Right lobe of liver (tissue), 6 donors: ENCODE measurements at regions not wholly inside any gene's neighbourhood (a gene's known extent, or its start where the extent isn't known, plus 50 kb on each side); places are given as distances from the start of the nearest gene placed in this dataset.

Experiments
- ATAC-seq, 4 donors: fragments of 200-7000 bp; cut with Tn5 transposase; one replicate each; pipeline ENCODE4 v1.9.1; 2020; ENCODE audit warnings: mild to moderate bottlenecking in 4 of 4, moderate library complexity in 4 of 4
- DNase-seq, 3 donors: peaks; one replicate each; pipeline ENCODE4 v3.0.0-alpha.2; 2020
- H3K27ac ChIP-seq, 3 donors: fragments of 200-600 bp; one replicate each; pipeline ENCODE4 v1.8.0; 2022
- H3K27me3 ChIP-seq, 2 donors: fragments of 200-600 bp; one replicate each; pipeline ENCODE4 v1.8.0; 2022
- H3K36me3 ChIP-seq, 4 donors: fragments of 200-600 bp; sonication (generic) in 1 of 4; one replicate each; pipeline versions ENCODE4 v1.5.1 to v1.8.0; 2017 to 2022; ENCODE audit warnings: control low read depth in 1 of 4
- H3K4me1 ChIP-seq, 4 donors: fragments of 200-600 bp; sonication (generic) in 1 of 4; one replicate each; pipeline versions ENCODE4 v1.5.1 to v1.8.0; 2017 to 2022; ENCODE audit warnings: control low read depth in 1 of 4
- H3K4me3 ChIP-seq, 3 donors: fragments of 200-600 bp; one replicate each; pipeline ENCODE4 v1.8.0; 2022
- H3K9me3 ChIP-seq, 4 donors: fragments of 200-600 bp; sonication (generic) in 1 of 4; one replicate each; pipeline versions ENCODE4 v1.5.1 to v1.8.0; 2017 to 2022; ENCODE audit warnings: control low read depth in 1 of 4
- POLR2A ChIP-seq: fragments of 450-650 bp; IDR thresholded peaks from one replicate; pipeline ENCODE4 v1.6.1; 2017; ENCODE audit warnings: antibody characterized with exemption, mild to moderate bottlenecking
- WGBS: methylation state at CpG from one replicate; pipeline ENCODE4 v1.1.6; 2018; ENCODE audit warnings: low coverage, low lambda C conversion rate; ENCODE audit not compliant: insufficient coverage; ENCODE audit errors: missing lambda C conversion rate; 5-methylcytosine and 5-hydroxymethylcytosine counted together
- intact Hi-C, 2 donors: fragments of 100-400 bp; cut with DNase I; formaldehyde crosslinking; loops; one replicate each; pipeline versions ENCODE4 v1.11.2 to v1.14.1; 2022
- small RNA-seq, 2 experiments: library from RNA; depleted of rRNA; stranded (forward); fragments of <200 nt; gene quantifications; one replicate each; pipeline ENCODE3, GENCODE V24; 2016
- TF ChIP-seq, protein P1 (sequence below), 4 donors: fragments of 200-600 bp in 3 of 4; fragments of 450-650 bp in 1 of 4; IDR thresholded peaks; one replicate each; pipeline versions ENCODE4 v1.5.1 to v1.8.0; 2016 to 2022; ENCODE audit warnings: antibody characterized with exemption in 4 of 4, mild to moderate bottlenecking in 2 of 4
- donor health status: DM: no; HTN: yes; CAD: no.
- donor health status: DM: no; HTN: no; CAD: no.
- donor health status: DM: no; HTN: no; CAD: no.
- donor health status: DM: no; HTN: yes; CAD: no.
- donor health status: DM: no; HTN: yes; CAD: no.

DNA sequence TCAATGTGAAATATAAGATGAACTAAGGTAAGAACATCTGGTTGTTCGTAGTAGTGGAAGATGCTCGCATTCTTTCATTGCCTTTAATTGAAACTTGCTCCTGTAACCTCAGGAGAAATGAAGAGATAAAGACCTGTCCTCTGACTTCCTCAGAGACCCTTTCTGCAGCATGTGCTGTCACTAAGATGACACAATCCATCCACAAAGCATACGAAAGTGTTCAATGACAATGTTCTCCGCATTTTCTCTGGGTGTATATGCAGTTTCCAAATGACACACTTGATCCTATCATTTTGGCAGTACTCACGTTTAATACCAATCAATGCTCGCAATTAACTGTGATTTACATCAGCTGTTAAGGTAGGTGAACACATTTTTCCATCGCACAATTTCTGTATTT lies 65.8 kb downstream of the PRL start:
- 62% methylated on average over 7 of the region's 7 CpGs for WGBS
- H3K9me3 ChIP-seq, result no peaks in the 10 kb centered on the region
- TF ChIP-seq POLR2A, result no peak
- TF ChIP-seq, protein P1, sequence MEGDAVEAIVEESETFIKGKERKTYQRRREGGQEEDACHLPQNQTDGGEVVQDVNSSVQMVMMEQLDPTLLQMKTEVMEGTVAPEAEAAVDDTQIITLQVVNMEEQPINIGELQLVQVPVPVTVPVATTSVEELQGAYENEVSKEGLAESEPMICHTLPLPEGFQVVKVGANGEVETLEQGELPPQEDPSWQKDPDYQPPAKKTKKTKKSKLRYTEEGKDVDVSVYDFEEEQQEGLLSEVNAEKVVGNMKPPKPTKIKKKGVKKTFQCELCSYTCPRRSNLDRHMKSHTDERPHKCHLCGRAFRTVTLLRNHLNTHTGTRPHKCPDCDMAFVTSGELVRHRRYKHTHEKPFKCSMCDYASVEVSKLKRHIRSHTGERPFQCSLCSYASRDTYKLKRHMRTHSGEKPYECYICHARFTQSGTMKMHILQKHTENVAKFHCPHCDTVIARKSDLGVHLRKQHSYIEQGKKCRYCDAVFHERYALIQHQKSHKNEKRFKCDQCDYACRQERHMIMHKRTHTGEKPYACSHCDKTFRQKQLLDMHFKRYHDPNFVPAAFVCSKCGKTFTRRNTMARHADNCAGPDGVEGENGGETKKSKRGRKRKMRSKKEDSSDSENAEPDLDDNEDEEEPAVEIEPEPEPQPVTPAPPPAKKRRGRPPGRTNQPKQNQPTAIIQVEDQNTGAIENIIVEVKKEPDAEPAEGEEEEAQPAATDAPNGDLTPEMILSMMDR (IDR thresholded peaks at IDR 0.05), result no peak
- H3K4me1 ChIP-seq, result no peaks in the 10 kb centered on the region
- H3K27ac ChIP-seq, result no peak overlapping the region
- ATAC-seq (no peak), DNase-seq (no peak)
- no peaks in the 10 kb centered on the region for H3K27me3 ChIP-seq
- H3K4me3 ChIP-seq, result no peak overlapping the region
- H3K36me3 ChIP-seq, result no peaks in the 10 kb centered on the region
- intact Hi-C loops, result no loop called here

DNA sequence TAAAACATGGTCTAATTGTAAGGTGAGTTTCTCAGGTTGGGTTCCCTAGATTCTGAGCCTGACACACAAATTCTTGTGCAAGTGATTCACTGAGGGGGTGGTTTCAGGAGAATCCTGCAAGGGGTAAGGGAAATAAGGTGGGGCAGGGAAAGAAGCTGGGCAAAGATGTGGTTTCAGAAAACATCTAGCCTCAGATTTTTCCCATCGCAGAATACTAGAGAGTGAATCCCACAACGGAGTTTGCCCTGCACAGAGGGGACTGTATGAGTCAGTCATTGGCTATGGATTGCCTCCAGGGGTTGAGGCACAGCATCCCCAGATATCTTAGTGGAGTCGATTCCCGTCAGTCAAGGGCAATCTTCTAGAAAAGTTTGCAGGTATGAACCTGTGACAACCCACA lies 65.2 kb downstream of the PRL start:
- TF ChIP-seq, protein P1 (IDR thresholded peaks at IDR 0.05), result no peak
- no peak for TF ChIP-seq POLR2A
- Histone ChIP-seq H3K4me3 (no peak overlapping the region), H3K4me1 (no peaks in the 10 kb centered on the region), H3K27ac (no peak overlapping the region), H3K9me3 (no peaks in the 10 kb centered on the region), H3K36me3 (no peaks in the 10 kb centered on the region), H3K27me3 (no peaks in the 10 kb centered on the region)
- DNase-seq (no peak), ATAC-seq (no peak)
- intact Hi-C loops, result no loop called here
- WGBS, result 91% methylated on average over 2 of the region's 4 CpGs

GRCh38 chr6:22236626-22237414 lies 60.0 kb downstream of the PRL start:
- Histone ChIP-seq H3K36me3 (no peaks in the 10 kb centered on the region), H3K27ac (no peak overlapping the region), H3K4me1 (no peaks in the 10 kb centered on the region), H3K9me3 (no peaks in the 10 kb centered on the region), H3K4me3 (no peak overlapping the region), H3K27me3 (no peaks in the 10 kb centered on the region)
- 61% methylated on average over 5 of the region's 6 CpGs for WGBS
- ATAC-seq, result peak in 1 of 4 donors; percentile 49
- DNase-seq, result no peak
- no peak for TF ChIP-seq POLR2A
- TF ChIP-seq, protein P1 (IDR thresholded peaks at IDR 0.05), result no peak
- intact Hi-C loops, result no loop called here

Small RNAs in the stretch of these regions (small RNA-seq; reads per million reads assigned to genes)
- 0 reads per million in 2 experiments for gene AL136313.1
